NCI-H1417 treated with DMSO at 0.1 percent for 48 hours (cell line): ENCODE measurements at regions not wholly inside any gene's neighbourhood (a gene's known extent, or its start where the extent isn't known, plus 50 kb on each side); places are given as distances from the start of the nearest gene placed in this dataset.
"Not testable (repeated sequence)": the region's sequence is repeated elsewhere in the genome, so short reads cannot be mapped to it uniquely, and the experiment has no call there.

Experiments used
- DNase-seq: peaks from one replicate; lab custom pipeline; 2025; lab: John Stamatoyannopoulos, UW

- DNase-seq: no peak
Measured at GRCh38 chr2:33975498-33975897, 376.4 kb upstream of the FAM98A start.

DNA sequence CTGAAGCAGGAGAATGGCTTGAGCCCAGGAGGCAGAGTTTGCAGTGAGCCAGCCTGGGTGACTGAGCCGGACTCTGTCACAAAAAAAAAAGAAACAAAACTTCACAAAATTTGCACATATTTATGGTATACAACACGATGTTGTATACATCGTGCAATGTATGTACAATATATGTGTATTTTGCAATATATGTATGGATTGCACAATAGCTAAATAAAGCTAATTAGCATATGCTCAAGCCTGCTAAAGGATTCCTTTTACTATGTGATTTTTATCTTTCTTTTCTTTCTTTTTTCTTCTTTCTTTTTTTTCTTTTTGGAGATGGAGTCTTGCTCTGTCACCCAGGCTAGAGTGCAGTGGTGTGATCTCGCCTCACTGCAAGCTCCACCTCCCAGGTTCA lies 368.0 kb upstream of the FAM98A start:
- DNase-seq: no peak

- DNase-seq: no peak
Measured at GRCh38 chr2:33958591-33958990, 359.5 kb upstream of the FAM98A start.

DNA sequence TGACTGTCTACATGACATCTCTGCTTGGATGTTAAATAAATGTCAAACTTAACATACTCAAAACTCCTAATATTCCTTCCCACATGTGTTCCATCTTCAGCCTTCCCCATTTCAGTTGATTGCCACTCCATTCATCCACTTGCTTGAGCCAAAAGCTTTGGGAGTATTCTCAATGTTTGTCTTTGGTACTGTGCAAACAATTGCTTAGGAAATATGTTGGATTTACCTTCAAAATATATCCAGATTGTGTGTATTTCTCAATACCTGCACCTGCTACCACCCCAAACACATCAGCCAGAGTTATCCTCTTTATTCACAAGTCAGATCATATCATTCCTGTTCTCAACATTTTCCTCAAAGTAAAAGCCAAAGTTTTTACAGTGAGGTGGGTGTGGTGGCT lies 350.3 kb upstream of the FAM98A start:
- no peak for DNase-seq

GRCh38 chr2:33946193-33946592 lies 347.1 kb upstream of the FAM98A start:
- no peak for DNase-seq

GRCh38 chr2:33933203-33933602 lies 334.1 kb upstream of the FAM98A start:
- DNase-seq: no peak

DNA sequence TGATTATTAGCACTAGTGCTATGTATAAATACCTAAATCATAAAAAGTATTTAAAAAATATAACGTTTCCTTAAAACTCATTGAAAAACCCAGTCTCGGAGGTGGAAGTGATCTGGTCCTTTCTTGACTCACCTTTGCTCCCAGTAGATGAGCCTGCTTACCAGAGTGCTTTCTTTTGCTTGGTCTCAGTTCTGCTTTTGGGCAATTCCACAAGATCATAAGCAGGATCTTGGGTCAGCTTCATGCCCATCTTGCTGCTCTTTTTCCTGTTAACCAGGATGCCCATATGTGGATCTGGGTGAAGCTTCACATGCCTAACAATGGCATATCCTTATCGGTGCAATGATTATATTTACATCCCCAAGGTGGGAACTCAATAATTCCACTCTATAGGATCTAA lies 332.1 kb upstream of the FAM98A start:
- DNase-seq: no peak

GRCh38 chr2:33929467-33929866 lies 330.4 kb upstream of the FAM98A start:
- no peak for DNase-seq

DNA sequence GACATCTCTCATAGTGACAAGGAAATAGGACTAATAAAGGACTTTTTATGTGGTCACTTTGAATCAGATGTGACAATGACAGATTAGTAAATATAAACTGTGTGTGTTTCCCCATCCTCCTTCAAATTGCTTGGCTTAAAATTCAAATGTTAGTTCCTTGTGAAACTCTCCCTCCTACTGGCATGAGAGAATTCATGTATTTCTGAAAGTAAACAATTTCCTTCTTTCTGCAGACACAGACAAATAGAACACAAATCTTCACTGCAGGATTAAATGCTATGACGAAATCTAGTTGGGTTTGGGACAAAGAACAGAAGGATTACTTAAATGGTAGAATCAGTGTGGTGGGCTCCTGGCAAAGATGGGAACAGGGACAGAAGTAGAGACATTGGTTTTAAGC lies 328.7 kb upstream of the FAM98A start:
- DNase-seq: no peak

DNA sequence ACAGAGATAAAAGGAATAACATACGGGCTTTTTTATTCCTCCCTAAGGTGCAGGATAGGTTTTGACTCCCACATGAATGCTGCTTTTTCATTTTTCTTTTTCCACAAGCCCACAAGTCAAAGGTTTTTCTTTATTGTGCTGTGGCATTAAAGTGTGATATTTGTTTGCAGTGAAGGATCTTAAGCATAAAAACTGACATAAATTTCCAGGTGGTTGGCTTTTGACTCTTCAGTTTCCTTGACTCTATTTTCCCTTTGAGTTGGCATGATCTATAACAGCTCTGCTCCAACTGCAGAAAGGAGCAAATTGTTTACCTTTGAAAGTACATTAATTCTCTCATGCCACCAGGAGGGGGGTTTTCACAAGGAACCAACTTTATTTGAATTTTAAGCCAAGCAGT lies 326.2 kb upstream of the FAM98A start:
- no peak for DNase-seq

DNA sequence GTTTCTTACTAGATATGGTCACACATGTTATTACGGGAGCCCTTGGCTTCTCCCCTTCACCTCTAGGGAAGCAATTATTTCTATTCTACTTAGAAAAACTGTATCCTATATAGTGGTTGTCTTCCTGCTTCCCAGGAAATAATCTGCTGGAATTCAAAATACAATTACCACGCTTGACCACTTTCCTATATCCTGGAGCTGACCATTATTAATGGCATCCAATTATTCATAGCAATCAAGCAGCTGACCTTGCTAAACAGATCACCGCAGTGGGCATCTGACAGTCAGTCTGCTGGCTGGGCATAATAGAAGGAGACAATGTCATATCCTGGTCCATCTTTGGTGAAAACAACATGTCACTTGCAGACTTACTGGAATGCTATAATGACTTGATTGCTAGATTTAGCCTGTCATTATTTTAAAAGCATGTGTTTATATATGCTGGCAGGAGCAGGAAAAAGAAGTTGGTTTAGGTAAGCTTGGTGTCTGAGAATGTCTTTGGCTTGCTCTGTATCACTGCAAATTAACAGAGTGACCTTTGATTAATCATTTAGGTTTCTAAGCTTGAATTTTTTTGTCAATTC lies 325.6 kb upstream of the FAM98A start:
- no peak for DNase-seq

- DNase-seq: no peak
Measured at GRCh38 chr2:33917252-33917651, 318.2 kb upstream of the FAM98A start.

GRCh38 chr2:33913071-33913616 lies 314.0 kb upstream of the FAM98A start:
- no peak for DNase-seq

- no peak for DNase-seq
Measured at GRCh38 chr2:33911327-33911726, 312.2 kb upstream of the FAM98A start.

DNA sequence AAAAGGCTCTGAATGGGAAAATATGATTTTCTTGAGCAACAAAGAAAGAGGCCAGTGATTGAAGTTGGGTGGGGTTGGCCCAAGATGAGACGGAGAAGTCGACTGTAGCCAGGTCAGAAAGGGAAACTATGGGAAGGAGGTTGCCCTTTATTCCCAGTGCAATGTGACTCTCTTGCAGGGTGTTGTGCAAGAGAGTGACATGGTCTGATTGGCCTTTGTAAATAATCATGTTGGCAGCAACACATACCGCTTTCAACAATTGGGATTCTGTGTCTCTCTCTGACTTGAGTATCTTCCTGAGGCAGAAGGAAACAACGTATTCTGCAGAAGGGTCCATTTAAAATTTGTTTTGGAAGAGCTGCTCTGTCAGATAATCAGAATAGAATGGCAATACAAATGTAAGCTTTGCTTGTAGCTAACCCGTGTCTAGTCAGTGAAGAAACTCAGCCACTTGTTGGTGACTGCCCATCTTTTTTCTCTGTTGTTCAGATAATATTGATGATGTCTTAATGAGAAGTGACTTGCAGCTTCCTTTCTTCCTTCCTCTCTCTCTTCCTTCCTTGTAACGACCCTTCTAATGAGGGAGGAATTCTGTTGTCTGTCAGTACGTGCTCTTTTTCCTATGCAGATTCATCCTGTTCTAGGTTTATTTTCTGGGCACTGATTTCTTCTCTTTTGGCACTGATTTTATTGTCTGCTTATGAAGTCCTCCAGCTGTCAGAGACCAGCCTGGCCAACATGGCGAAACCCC lies 311.0 kb upstream of the FAM98A start:
- DNase-seq: no peak

DNA sequence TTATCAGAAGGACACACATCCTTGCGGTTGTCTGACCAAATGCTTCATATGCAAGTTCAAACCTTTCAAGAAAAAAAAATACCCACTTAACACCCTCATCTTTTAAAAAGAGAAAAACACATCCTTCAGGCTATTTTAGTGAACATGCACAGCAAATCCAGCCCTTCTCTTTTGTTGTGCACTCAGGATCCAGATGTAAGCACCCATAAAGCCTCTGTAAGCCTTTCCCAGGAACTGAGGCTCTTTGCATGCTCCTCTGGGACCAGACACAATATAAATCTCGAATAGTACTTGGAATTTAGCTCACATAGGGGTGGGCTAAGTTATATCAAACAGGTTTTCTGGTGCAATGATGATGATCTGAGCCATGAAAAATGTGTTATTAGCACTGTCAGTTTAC lies 308.8 kb upstream of the FAM98A start:
- DNase-seq: no peak

DNA sequence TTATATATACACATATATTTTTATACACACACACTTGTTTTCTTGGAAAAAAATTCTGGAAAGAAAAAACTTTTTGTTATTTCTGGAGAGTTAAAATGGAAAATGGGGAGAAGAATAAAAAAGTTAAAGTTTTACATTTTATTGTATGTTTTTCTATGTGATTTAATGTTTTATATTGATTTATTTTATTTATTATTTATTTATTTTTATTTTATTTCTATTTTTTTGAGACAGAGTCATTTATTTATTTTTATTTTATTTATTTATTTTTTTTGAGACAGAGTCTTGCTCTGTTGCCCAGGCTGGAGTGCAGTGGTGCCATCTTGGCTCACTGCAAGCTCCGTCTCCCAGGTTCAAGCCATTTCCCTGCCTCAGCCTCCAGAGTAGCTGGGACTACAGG lies 307.0 kb upstream of the FAM98A start:
- DNase-seq: not testable (repeated sequence)

DNA sequence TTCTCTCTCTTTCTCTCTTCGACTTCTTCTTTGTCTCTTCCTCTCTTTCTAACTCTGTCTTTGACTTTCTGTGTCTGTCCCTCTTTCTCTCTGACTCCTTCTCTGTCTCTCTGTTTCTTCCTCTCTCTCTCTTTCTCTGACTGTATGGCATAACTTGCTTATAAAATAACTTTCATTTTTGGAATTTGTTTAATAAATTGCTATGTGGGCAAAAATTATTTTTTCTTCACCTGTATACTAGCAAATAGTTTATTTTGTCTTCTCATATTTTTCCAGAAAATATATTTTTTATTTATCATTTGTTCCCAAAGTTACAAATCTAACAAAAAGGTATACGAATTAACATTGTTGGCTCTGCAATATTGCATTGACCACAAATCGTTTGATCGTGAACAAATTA lies 305.7 kb upstream of the FAM98A start:
- DNase-seq: no peak

DNA sequence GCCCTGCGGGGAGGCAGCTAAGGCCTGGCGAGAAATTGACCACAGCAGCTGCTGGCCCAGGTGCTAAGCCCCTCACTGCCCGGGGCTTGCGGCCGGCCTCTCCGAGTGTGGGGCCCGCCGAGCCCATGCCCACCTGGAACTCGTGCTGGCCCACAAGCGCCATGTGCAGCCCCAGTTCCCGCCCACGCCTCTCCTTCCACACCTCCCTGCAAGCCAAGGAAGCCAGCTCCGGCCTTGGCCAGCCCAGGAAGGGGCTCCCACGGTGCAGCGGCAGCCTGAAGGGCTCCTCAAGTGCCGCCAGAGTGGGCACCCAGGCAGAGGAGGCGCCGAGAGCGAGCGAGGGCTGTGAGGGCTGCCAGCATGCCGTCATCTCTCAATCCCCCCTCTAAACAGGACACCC lies 304.6 kb upstream of the FAM98A start:
- DNase-seq: no peak

DNA sequence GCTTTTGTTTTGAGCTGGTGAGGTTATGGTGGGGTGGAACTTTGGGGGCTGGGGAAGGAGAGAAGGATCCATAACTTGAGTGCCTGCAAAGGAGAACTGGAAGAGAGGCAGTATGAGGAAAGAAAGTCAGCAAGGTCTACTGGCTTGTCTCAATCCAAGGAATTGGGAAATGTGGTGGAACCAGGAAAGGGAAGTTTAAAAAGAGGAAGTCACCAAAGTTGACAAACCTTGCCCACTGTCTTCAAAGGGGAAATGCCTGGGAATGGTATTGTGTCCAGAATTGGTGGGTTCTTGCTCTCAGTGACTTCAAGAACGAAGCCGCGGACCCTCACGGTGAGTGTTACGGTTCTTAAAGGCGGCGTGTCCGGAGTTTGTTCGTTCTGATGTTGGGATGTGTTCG lies 304.1 kb upstream of the FAM98A start:
- DNase-seq: no peak

DNA sequence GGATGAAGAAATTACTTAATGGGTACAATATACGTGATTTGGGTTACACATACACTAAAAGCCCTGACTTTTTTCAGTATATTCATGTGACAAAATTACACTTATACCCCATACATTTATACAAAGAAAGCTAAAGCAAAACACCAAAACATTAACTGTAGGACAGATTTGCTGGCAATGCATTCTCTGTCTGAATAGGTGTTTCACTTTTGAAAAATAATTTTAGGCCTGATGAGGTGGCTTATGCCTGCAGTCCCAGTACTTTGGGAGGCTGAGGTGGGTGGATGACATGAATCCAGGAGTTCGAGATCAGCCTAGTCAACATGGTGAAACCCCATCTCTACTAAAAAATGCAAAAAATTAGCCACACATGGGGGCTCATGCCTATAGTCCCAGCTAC lies 301.5 kb upstream of the FAM98A start:
- DNase-seq: no peak

GRCh38 chr2:33897741-33898140 lies 298.6 kb upstream of the FAM98A start:
- DNase-seq: no peak

DNA sequence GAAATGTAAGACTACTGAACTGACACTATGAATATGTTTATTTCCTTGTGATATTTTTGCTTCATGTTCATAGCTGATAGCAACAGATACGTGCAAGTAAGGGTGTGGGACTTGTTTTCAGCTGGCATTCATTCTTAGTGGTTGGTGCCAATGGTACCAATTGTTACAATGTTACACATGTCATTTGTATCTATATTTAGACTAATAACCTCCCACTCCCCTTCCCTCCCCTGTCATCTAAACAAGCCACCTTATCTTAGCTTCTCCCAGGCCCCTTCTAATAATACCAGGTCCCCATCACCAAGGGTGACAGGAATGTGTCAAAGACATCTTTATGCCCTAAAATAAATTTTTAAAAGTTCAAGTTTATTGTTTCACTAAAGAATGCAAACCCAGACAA lies 294.7 kb upstream of the FAM98A start:
- DNase-seq: no peak

GRCh38 chr2:33891616-33892015 lies 292.5 kb upstream of the FAM98A start:
- DNase-seq: no peak
